IMR-90 (cell line): ENCODE measurements at regions not wholly inside any gene's neighbourhood (a gene's known extent, or its start where the extent isn't known, plus 50 kb on each side); places are given as distances from the start of the nearest gene placed in this dataset.

Experiments used
- ATAC-seq: fragments of 200-7000 bp; cut with Tn5 transposase; 2 replicates; pipeline ENCODE4 v1.9.1; 2020; ENCODE audit warnings: low read depth, mild to moderate bottlenecking, moderate library complexity
- BruUV-seq: library from RNA; stranded (reverse); fragments of 400-500 nt; replicated peaks from 2 replicates; lab custom pipeline; 2021; lab: Mats Ljungman, UMichigan
- CTCF ChIA-PET: fragments of 300-600 bp; formaldehyde crosslinking; extraction: SDS; loops from one replicate; lab custom pipeline; 2021; ENCODE audit warnings: antibody characterized with exemption; lab: Yijun Ruan, JAX
- POLR2A ChIA-PET: fragments of 300-600 bp; sonication (Branson Sonifier 250); formaldehyde crosslinking; loops from one replicate; lab custom pipeline; 2022; ENCODE audit warnings: antibody characterized with exemption; ENCODE audit not compliant: unreplicated experiment; lab: Charles Lee
- DNase-seq: peaks from one replicate; pipeline ENCODE4 v3.0.0; 2013
- H2AFZ ChIP-seq: replicated peaks from 2 replicates; pipeline ENCODE3; 2013; ENCODE audit warnings: low read length, mild to moderate bottlenecking; ENCODE audit not compliant: poor library complexity
- H2AK5ac ChIP-seq: 2 replicates; pipeline ENCODE4 v1.6.1; 2013; ENCODE audit warnings: low read depth, low read length, inconsistent platforms
- H2AK9ac ChIP-seq: replicated peaks from 2 replicates; pipeline ENCODE3; 2013; ENCODE audit warnings: mild to moderate bottlenecking, low read depth, low read length, moderate library complexity; ENCODE audit not compliant: poor library complexity
- H2BK120ac ChIP-seq: 2 replicates; pipeline ENCODE4 v1.6.1; 2013; ENCODE audit warnings: low read depth, low read length, inconsistent platforms
- H2BK15ac ChIP-seq: 3 replicates; pipeline ENCODE4 v1.6.1; 2013; ENCODE audit warnings: low read depth, low read length, inconsistent platforms
- H2BK20ac ChIP-seq: 2 replicates; pipeline ENCODE4 v1.6.1; 2013; ENCODE audit warnings: low read depth, mild to moderate bottlenecking, inconsistent platforms, low read length, moderate library complexity
- H2BK5ac ChIP-seq: 2 replicates; pipeline ENCODE4 v1.6.1; 2013; ENCODE audit warnings: mild to moderate bottlenecking, low read depth, low read length, inconsistent platforms; ENCODE audit not compliant: poor library complexity, severe bottlenecking
- H3K14ac ChIP-seq: replicated peaks from 2 replicates; pipeline ENCODE4 v1.6.1; 2013; ENCODE audit warnings: low read depth, low read length, inconsistent platforms
- H3K18ac ChIP-seq: 2 replicates; pipeline ENCODE4 v1.6.1; 2013; ENCODE audit warnings: low read depth, low read length, control low read depth
- H3K23ac ChIP-seq: 2 replicates; pipeline ENCODE4 v1.6.1; 2013; ENCODE audit warnings: low read depth, low read length, inconsistent platforms
- H3K27ac ChIP-seq: 2 replicates; pipeline ENCODE4 v1.5.1; 2013; ENCODE audit warnings: mild to moderate bottlenecking, control low read depth, low read length; ENCODE audit not compliant: insufficient read depth
- H3K27me3 ChIP-seq: 2 replicates; pipeline ENCODE4 v1.6.1; 2013; ENCODE audit warnings: low read length; ENCODE audit not compliant: control insufficient read depth, insufficient read depth
- H3K36me3 ChIP-seq: 2 replicates; pipeline ENCODE4 v1.6.1; 2013; ENCODE audit warnings: low read length, mixed read lengths; ENCODE audit not compliant: control insufficient read depth, insufficient read depth
- H3K4ac ChIP-seq: 2 replicates; pipeline ENCODE4 v1.6.1; 2013; ENCODE audit warnings: low read depth, low read length, inconsistent platforms
- H3K4me1 ChIP-seq: 2 replicates; pipeline ENCODE4 v1.6.1; 2013; ENCODE audit warnings: low read length, mixed read lengths; ENCODE audit not compliant: control insufficient read depth, insufficient read depth
- H3K4me2 ChIP-seq: 2 replicates; pipeline ENCODE4 v1.6.1; 2013; ENCODE audit warnings: low read depth, mild to moderate bottlenecking, control low read depth, low read length, moderate library complexity
- H3K4me3 ChIP-seq: 2 replicates; pipeline ENCODE4 v1.5.1; 2013; ENCODE audit warnings: low read depth, mild to moderate bottlenecking, control low read depth, low read length, moderate library complexity; ENCODE audit not compliant: insufficient read depth
- H3K56ac ChIP-seq: 2 replicates; pipeline ENCODE4 v1.6.1; 2013; ENCODE audit warnings: low read length, inconsistent platforms; ENCODE audit not compliant: insufficient read depth; ENCODE audit errors: extremely low read depth
- H3K79me1 ChIP-seq, 2 experiments: 2 replicates each; pipeline ENCODE4 v1.6.1; 2013; ENCODE audit warnings: low read length in 2 of 2, inconsistent platforms in 1 of 2, low read depth in 1 of 2
- H3K9ac ChIP-seq: 2 replicates; pipeline ENCODE4 v1.6.1; 2013; ENCODE audit warnings: low read depth, low read length, control low read depth
- H3K9me1 ChIP-seq: 2 replicates; pipeline ENCODE4 v1.6.1; 2013; ENCODE audit warnings: low read length, inconsistent platforms; ENCODE audit not compliant: insufficient read depth
- H3K9me3 ChIP-seq: 2 replicates; pipeline ENCODE4 v1.6.1; 2013; ENCODE audit warnings: low read length; ENCODE audit not compliant: control insufficient read depth, insufficient read depth
- H4K20me1 ChIP-seq: 2 replicates; pipeline ENCODE4 v1.6.1; 2013; ENCODE audit warnings: low read length, inconsistent platforms; ENCODE audit not compliant: insufficient read depth
- H4K5ac ChIP-seq: 2 replicates; pipeline ENCODE4 v1.6.1; 2013; ENCODE audit warnings: mild to moderate bottlenecking, low read depth, low read length, control low read depth
- H4K8ac ChIP-seq, 2 experiments: 2 replicates each; pipeline ENCODE4 v1.6.1; 2013; ENCODE audit warnings: low read depth in 2 of 2, low read length in 2 of 2, control low read depth in 1 of 2, inconsistent platforms in 1 of 2
- H4K91ac ChIP-seq: 2 replicates; pipeline ENCODE4 v1.6.1; 2013; ENCODE audit warnings: low read depth, low read length, inconsistent platforms; ENCODE audit not compliant: insufficient read depth
- WGBS, 2 experiments: methylation state at CpG; one replicate each; pipeline versions ENCODE4 v1.1.5 to v1.1.7; 2013; ENCODE audit warnings: missing lambda C conversion rate in 2 of 2; ENCODE audit not compliant: insufficient read length in 1 of 2; ENCODE audit errors: extremely low coverage in 2 of 2; 5-methylcytosine and 5-hydroxymethylcytosine counted together
- dilution Hi-C: fragments of 300-500 bp; cut with HindIII; formaldehyde crosslinking; loops from one replicate; pipeline ENCODE4 v1.14.3; 2018; ENCODE audit warnings: low sequenced_read_pairs; ENCODE audit not compliant: unreplicated experiment
- in situ Hi-C: fragments of 300-500 bp; cut with MboI; formaldehyde crosslinking; loops from 3 replicates; pipeline ENCODE4 v1.14.3; 2019; ENCODE audit warnings: low sequenced_read_pairs, inconsistent platforms, mixed read lengths
- intact Hi-C: fragments of 100-400 bp; cut with micrococcal nuclease; formaldehyde crosslinking; loops from 2 replicates; pipeline ENCODE4 v1.10.0; 2022
- TF ChIP-seq, protein P1 (sequence below): fragments of 150-350 bp; IDR thresholded peaks from 2 replicates; pipeline ENCODE4 v1.6.1; 2016; ENCODE audit warnings: low read depth, mild to moderate bottlenecking, low read length, moderate library complexity, borderline replicate concordance

DNA sequence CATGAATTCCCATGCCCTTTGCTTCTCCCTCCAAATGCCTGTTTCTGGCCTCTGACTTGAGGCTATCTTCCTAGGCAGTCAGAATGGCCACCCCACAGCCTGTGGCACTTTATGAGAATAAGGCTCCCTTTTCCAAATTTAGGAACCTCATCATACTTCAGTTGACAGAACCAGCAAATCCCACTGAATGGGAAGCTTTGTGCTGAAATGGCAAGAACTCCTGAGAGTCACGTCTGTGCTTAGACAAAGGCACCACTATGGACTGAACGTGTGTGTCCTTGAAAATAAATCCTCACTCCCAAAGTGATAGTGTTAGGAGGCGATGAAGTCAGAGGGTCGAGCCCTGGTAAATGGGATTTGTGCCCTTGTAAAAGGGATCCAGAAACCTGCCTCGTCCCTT is 559.9 kb upstream of the SOX11 start:
- H4K20me1 ChIP-seq, result no peaks in the 10 kb centered on the region
- H3K56ac ChIP-seq, result no peak overlapping the region
- H4K8ac ChIP-seq, result no peak overlapping the region
- no peak overlapping the region for H3K14ac ChIP-seq
- BruUV-seq, result no TSS peak
- H2AFZ ChIP-seq, result no peak overlapping the region
- no peak overlapping the region for H3K4me3 ChIP-seq
- in situ Hi-C loops, result no loop called here
- no peaks in the 10 kb centered on the region for H3K36me3 ChIP-seq
- no peaks in the 10 kb centered on the region for H3K27me3 ChIP-seq
- POLR2A ChIA-PET, result no interaction called here
- CTCF ChIA-PET, result no interaction called here
- no peak overlapping the region for H2AK9ac ChIP-seq
- H4K5ac ChIP-seq, result no peak overlapping the region
- no peak overlapping the region for H2BK5ac ChIP-seq
- H3K9me1 ChIP-seq, result no peaks in the 10 kb centered on the region
- TF ChIP-seq, protein P1, sequence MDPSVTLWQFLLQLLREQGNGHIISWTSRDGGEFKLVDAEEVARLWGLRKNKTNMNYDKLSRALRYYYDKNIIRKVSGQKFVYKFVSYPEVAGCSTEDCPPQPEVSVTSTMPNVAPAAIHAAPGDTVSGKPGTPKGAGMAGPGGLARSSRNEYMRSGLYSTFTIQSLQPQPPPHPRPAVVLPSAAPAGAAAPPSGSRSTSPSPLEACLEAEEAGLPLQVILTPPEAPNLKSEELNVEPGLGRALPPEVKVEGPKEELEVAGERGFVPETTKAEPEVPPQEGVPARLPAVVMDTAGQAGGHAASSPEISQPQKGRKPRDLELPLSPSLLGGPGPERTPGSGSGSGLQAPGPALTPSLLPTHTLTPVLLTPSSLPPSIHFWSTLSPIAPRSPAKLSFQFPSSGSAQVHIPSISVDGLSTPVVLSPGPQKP, result no peak
- intact Hi-C loops, result no loop called here
- no peak overlapping the region for H3K27ac ChIP-seq
- H4K91ac ChIP-seq, result no peak overlapping the region
- H3K9ac ChIP-seq, result no peak overlapping the region
- no peak overlapping the region for H2BK20ac ChIP-seq
- no peak overlapping the region for H3K4ac ChIP-seq
- WGBS, 2 experiments, result no CpG with 5 or more reads among the region's 5 CpGs
- H3K4me1 ChIP-seq, result no peaks in the 10 kb centered on the region
- H3K4me2 ChIP-seq, result no peak overlapping the region
- no peak for ATAC-seq
- no peak overlapping the region for H3K23ac ChIP-seq
- H2BK15ac ChIP-seq, result no peak overlapping the region
- no peak overlapping the region for H2BK120ac ChIP-seq
- H3K79me1 ChIP-seq, result no peaks in the 10 kb centered on the region
- dilution Hi-C loops, result no loop called here
- no peak for DNase-seq
- peaks cover 32% of the 10 kb centered on the region for H3K9me3 ChIP-seq
- H3K18ac ChIP-seq, result no peak overlapping the region
- no peak overlapping the region for H2AK5ac ChIP-seq
